Anterior cingulate cortex (tissue), 58 donors: ENCODE measurements at regions not wholly inside any gene's neighbourhood (a gene's known extent, or its start where the extent isn't known, plus 50 kb on each side); places are given as distances from the start of the nearest gene placed in this dataset.

ENCODE experiments used
- DNase-seq, 58 donors: peaks; one replicate each; lab custom pipeline; 2025; lab: John Stamatoyannopoulos, UW

- DNase-seq: peak in 6 of 58 donors; percentile 9 to 24 (median 14)
Measured at GRCh38 chr3:150079029-150079739, 108.5 kb upstream of the PFN2 start.

GRCh38 chr3:150077581-150078247 lies 107.0 kb upstream of the PFN2 start:
- DNase-seq: no peak

DNA sequence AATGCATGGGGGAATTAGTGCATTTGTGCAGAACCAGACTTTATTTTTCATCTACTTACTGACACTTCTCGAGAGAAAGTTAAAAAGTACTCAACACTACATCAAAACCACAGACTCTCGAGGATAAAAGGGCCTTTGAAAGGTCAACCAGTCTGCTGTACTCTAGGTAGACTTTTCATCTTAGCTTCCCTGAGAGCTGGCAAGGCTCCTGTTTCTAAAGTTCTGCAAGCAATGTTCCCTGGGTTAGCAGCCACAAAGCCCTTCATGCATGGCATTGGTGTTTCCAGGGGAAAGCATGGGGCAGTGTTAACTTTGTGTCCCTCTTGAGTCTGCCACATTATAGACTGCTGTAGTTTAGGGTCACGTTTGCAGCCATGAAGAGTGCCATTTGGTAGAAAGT lies 106.4 kb upstream of the PFN2 start:
- DNase-seq: no peak

GRCh38 chr3:150076443-150076842 lies 105.7 kb upstream of the PFN2 start:
- no peak for DNase-seq

- no peak for DNase-seq
Measured at GRCh38 chr3:150075417-150075865, 104.7 kb upstream of the PFN2 start.

GRCh38 chr3:150074697-150075416 lies 104.2 kb upstream of the PFN2 start:
- DNase-seq: no peak

DNA sequence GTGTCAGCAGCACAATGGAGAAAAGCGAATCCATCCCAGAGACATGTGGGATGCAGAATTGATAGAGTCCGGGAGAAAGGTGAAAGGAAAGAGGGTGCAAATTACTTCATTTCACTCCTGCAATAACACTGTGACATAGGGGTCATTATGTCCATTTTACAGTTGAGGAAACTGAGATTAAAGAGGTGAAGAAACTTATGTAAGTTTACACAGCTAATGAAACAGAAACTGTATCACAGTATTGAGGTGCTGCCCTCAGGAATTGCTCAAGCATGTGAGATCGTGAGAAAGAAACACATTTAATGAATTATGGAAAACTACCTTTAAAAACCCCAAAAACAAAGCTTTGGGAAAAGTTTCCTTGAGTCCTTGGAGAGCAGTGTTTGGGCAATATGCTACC lies 103.6 kb upstream of the PFN2 start:
- DNase-seq: no peak

DNA sequence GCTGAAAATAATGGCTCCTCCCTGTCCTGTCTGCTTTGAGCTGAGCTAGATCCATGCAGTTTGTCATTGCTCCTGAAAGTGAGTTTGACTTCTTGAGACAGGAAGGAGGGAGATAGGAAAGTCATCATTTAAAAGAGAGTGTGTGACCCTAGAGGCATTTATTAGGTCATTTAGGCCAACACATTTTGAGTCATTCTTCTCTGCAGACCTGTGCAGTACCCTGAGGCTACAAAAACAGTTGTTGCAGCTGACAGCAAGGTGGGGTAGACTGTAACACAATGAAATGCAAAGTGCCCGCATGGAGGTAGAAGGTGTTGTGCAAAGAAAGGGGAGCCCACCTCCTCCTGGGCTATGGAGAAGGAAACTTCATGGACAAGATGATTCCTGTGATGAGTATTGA lies 102.8 kb upstream of the PFN2 start:
- DNase-seq: no peak

- no peak for DNase-seq
Measured at GRCh38 chr3:150073031-150073430, 102.3 kb upstream of the PFN2 start.

DNA sequence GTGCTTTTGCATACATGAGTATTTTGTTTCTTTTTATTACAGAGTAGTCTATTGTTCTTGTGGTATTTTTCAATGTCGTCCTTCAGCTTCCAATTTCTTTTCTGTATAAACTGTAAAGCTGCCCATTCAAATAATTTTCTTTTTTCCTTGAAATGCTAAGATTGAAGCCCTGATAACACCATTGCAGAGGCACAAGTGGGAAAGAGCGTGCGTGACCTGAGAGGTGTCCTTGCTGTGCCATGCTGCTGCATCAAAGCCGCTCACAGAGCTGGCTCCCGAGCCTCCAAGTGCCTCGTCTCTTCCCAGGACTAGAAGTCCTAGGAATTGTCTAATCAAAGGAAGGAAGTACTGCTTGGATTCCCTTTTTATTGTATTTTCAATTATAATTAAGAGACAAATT lies 101.9 kb upstream of the PFN2 start:
- no peak for DNase-seq

- DNase-seq: no peak
Measured at GRCh38 chr3:150070271-150070670, 99.6 kb upstream of the PFN2 start.

DNA sequence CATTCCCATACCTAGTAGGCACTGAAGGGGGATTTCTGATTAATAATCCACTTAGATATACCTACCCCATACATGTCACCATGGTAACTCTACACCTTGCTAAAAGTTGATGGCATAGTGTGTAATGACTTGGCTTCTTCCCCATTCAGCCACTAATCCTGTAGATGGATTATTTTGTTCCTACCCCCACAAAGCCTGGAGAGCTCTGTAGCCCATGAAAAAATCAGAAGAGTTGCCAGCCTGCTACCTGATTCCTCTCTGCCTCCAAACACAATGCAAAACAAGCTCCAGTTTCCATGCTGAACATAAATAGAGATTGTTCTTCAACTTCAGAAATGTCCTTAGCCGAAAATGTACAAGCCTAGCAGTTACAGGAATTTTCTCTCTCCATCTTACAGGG lies 98.9 kb upstream of the PFN2 start:
- DNase-seq: no peak

- peak in 1 of 58 donors; percentile 12 for DNase-seq
Measured at GRCh38 chr3:150069154-150069527, 98.4 kb upstream of the PFN2 start.

DNA sequence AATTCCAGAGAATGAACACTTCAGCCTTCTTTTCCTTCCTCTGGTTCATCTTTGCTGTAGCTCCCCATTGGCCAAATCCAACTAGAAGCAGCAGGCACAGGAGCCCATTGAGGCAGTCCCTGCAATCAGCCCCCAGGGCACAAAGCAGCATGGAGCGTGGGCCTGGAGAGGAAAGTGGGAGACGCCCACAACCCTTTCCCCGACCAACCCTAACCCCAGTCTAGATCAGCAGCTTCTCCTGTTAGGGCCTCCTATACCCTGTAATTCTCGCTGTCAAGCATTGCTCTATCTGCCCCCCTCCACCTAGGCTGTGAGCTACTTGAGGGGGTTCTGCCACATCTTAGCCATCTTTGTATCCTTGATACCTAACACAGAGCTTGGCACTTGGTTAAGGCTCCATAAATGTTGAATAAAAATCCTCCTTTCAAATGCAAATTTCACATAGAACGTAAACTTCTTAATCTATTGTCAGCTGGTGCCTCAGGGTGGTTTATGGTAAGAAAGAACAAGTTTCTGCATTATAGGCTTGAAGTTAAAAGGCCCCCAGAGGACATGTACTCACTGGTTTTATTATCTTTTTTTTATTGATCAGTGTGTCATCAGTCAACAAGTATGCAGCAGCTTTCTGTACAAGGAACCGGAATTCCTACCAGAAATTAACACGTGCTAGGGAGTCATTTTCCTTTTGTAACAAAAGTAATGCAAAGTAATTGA lies 97.9 kb upstream of the PFN2 start:
- DNase-seq: no peak

DNA sequence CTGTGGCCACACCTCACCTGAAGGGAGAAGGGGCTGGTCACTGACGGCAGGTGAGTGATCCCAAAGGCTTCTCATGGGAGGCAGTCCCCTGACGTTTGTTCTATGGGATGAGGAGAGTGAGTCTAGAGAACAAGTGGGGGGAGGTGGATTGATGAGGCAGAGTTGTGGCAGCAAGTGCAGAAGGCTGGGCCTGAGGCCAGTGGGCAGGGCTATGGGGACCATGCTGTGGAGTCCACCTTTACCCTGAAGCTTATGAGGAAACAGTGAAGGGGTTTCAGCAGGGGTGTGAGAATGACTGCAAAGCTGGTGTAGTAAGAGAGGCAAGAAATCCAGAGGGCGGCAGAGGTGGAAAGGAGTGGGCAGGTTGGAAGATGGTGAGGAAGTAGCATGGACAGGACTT lies 96.9 kb upstream of the PFN2 start:
- DNase-seq: no peak

GRCh38 chr3:150064971-150065370 lies 94.3 kb upstream of the PFN2 start:
- no peak for DNase-seq

DNA sequence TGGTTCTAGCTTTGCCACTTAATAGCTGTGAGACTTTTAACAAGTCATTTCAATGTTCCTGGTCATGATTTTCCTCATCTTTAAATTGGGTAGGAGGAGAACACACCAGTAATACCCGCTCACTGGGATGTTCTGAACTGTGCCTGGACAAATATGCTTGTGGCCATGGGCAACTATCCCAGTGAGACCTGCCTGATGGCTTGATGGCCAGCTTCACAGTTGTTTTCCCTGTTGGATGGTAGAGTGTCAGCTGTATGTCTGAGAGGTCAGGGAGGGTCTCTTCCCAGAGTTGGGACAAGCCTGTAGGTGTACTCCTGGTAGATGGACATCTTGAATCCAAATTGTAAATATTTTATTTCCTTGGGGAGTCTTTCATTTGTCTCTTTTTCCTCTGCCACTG lies 92.5 kb upstream of the PFN2 start:
- DNase-seq: no peak

GRCh38 chr3:150062492-150062891 lies 91.8 kb upstream of the PFN2 start:
- peak in 3 of 58 donors; percentile 7 to 44 (median 15) for DNase-seq

DNA sequence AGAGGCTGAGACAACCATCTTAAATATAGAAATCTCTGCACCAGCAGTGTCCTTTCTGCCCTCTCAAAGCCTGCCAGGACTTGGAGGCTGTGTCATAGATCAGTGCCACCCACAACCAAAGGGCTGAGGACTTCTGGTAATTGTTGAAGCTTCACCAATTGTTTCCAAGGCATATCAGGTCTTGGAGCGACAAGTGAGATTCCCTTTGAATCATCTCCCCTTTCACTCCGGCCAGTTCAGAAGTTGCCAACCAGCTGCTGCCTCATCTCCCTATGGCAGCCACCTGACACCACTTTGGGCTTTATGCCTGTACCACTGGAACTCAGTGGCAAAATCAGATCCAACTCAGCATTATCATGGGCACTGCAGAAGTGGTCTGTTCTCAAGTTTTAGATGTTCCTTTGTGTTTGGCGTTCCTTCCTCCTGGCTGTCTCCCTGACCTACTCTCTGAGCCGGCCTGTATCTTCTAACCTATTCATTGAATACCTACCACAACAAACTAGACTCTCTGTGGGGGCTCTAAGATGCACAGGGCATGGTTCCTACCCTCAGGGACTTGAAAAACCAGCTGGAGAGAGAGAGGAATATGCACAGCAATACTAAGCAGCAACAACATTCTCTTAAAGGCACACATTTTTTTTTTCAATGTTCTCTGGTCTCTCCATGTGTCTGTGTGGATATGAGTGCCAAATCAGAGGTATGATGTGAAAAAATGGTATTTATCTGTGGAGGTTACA lies 90.8 kb upstream of the PFN2 start:
- DNase-seq: no peak

DNA sequence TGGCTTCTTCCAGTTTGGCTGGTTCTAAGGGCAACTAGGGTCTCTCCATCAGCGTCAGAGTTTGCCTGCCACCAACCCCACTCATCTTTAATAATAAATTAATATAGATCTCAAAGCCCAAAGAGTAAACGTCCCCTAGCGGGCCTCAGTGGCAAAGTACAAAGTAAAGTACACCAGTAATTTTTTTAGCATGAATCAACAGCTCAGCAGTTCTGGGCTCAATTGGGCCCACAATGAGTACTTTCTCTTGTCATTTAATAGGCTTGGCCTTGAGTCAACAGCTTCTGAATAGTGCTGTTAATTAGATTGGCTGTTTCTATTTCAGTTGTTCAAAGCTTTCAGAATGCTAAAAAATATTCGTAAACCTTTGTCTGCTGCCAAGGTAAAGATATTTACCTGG lies 89.0 kb upstream of the PFN2 start:
- DNase-seq: peak in 6 of 58 donors; percentile 4 to 29 (median 10)
